ENCODE measurements at regions not wholly inside any gene's neighbourhood (a gene's known extent, or its start where the extent isn't known, plus 50 kb on each side); places are given as distances from the start of the nearest gene placed in this dataset.

DNA sequence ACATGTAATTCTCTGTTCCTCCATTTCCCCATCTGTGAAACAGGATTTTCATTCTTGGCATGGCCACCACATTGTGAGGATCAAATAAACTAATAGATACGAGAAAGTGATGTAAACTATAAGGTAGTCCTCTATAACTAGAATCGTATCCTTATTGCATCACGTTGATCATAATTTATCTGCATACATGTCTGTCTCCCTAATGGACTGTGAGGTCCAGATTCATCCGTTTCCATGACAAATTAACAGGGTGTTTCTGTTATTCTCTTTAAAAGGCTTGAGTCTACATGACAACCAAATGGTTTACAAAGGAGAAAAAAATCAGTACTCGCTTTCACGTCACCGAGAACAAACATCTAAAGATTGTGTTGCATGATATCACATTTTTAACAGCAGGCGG, 53.0 kb downstream of the SST start:
- TF ChIP-seq, protein P1, sequence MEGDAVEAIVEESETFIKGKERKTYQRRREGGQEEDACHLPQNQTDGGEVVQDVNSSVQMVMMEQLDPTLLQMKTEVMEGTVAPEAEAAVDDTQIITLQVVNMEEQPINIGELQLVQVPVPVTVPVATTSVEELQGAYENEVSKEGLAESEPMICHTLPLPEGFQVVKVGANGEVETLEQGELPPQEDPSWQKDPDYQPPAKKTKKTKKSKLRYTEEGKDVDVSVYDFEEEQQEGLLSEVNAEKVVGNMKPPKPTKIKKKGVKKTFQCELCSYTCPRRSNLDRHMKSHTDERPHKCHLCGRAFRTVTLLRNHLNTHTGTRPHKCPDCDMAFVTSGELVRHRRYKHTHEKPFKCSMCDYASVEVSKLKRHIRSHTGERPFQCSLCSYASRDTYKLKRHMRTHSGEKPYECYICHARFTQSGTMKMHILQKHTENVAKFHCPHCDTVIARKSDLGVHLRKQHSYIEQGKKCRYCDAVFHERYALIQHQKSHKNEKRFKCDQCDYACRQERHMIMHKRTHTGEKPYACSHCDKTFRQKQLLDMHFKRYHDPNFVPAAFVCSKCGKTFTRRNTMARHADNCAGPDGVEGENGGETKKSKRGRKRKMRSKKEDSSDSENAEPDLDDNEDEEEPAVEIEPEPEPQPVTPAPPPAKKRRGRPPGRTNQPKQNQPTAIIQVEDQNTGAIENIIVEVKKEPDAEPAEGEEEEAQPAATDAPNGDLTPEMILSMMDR (IDR thresholded peaks at IDR 0.05): no peak
- TF ChIP-seq POLR2A (IDR thresholded peaks at IDR 0.05): no peak

Data from body of pancreas (tissue), 4 donors.